Prostate gland (tissue), 2 donors: ENCODE measurements at regions not wholly inside any gene's neighbourhood (a gene's known extent, or its start where the extent isn't known, plus 50 kb on each side); places are given as distances from the start of the nearest gene placed in this dataset.

ENCODE experiments used
- DNase-seq: peaks from one replicate; pipeline ENCODE4 v3.0.0-alpha.2; 2019; ENCODE audit warnings: low spot score
- H3K27ac ChIP-seq, 2 donors: fragments of 200-600 bp; sonication (generic); 2 replicates each; pipeline ENCODE4 v1.5.1; 2017 to 2019
- H3K27me3 ChIP-seq: fragments of 200-600 bp; sonication (generic); replicated peaks from 2 replicates; pipeline ENCODE4 v1.5.1; 2019; ENCODE audit not compliant: insufficient read depth
- H3K36me3 ChIP-seq, 2 donors: fragments of 200-600 bp; sonication (generic); 1 replicate in 1 of 2; 2 replicates in 1 of 2; pipeline versions ENCODE4 v1.5.1 to v1.8.1; 2017 to 2019
- H3K4me1 ChIP-seq: fragments of 200-600 bp; sonication (generic); replicated peaks from 2 replicates; pipeline ENCODE4 v1.5.1; 2019
- H3K4me3 ChIP-seq, 2 donors: fragments of 200-600 bp; sonication (generic); 2 replicates each; pipeline ENCODE4 v1.5.1; 2017 to 2019
- H3K9me3 ChIP-seq: fragments of 200-600 bp; sonication (generic); 2 replicates; pipeline ENCODE4 v1.5.1; 2017
- CTCF ChIP-seq, 4 experiments: fragments of 200-600 bp in 2 of 4; fragments of 450-650 bp in 2 of 4; sonication (generic) in 2 of 4; IDR thresholded peaks; 1 replicate in 3 of 4; 2 replicates in 1 of 4; pipeline ENCODE4 v1.5.1; 2016 to 2019; ENCODE audit warnings: antibody characterized with exemption in 4 of 4, mild to moderate bottlenecking in 2 of 4, moderate library complexity in 2 of 4
- POLR2A ChIP-seq: fragments of 450-650 bp; IDR thresholded peaks from one replicate; pipeline ENCODE4 v1.6.1; 2016; ENCODE audit warnings: antibody characterized with exemption, mild to moderate bottlenecking
- POLR2AphosphoS5 ChIP-seq: sonication (generic); formaldehyde crosslinking; IDR thresholded peaks from one replicate; pipeline ENCODE4 v1.6.1; 2017; ENCODE audit warnings: antibody characterized with exemption
- WGBS: methylation state at CpG from one replicate; pipeline ENCODE4 v1.1.5; 2018; 5-methylcytosine and 5-hydroxymethylcytosine counted together
- intact Hi-C: fragments of 100-400 bp; cut with DNase I; formaldehyde crosslinking; loops from one replicate; pipeline ENCODE4 v1.14.2; 2022

GRCh38 chr3:7817239-7817638, 684.4 kb upstream of the LMCD1 start:
- WGBS: 96% methylated on average over 3 of the region's 3 CpGs
- no peak for DNase-seq
- Histone ChIP-seq H3K9me3 (no peaks in the 10 kb centered on the region), H3K27me3 (no peaks in the 10 kb centered on the region), H3K4me1 (no peaks in the 10 kb centered on the region), H3K36me3 (no peaks in the 10 kb centered on the region), H3K4me3 (no peak overlapping the region), H3K27ac (no peak overlapping the region)
- TF ChIP-seq POLR2AphosphoS5 (no peak), CTCF (IDR thresholded peaks at IDR 0.05) (no peak), POLR2A (no peak)
- intact Hi-C loops: no loop called here

- Histone ChIP-seq H3K9me3 (no peaks in the 10 kb centered on the region), H3K4me3 (no peak overlapping the region), H3K4me1 (no peaks in the 10 kb centered on the region), H3K27ac (no peak overlapping the region), H3K27me3 (no peaks in the 10 kb centered on the region), H3K36me3 (no peaks in the 10 kb centered on the region)
- DNase-seq: no peak
- 99% methylated on average over 2 of the region's 2 CpGs for WGBS
- intact Hi-C loops: no loop called here
- no peak for TF ChIP-seq POLR2A
- no peak for TF ChIP-seq POLR2AphosphoS5
- no peak for TF ChIP-seq CTCF (IDR thresholded peaks at IDR 0.05)
These were observed 680.7 kb upstream of the LMCD1 start for GRCh38 chr3:7820969-7821368.

- Histone ChIP-seq H3K27me3 (no peaks in the 10 kb centered on the region), H3K27ac (no peak overlapping the region), H3K4me3 (no peak overlapping the region), H3K36me3 (no peaks in the 10 kb centered on the region), H3K4me1 (no peaks in the 10 kb centered on the region), H3K9me3 (no peaks in the 10 kb centered on the region)
- DNase-seq: no peak
- intact Hi-C loops: no loop called here
- TF ChIP-seq CTCF (IDR thresholded peaks at IDR 0.05) (no peak), POLR2A (no peak), POLR2AphosphoS5 (no peak)
- 95% methylated on average over 1 of the region's 1 CpG for WGBS
These were observed 679.8 kb upstream of the LMCD1 start for GRCh38 chr3:7821858-7822257.

GRCh38 chr3:7841451-7841850, 660.2 kb upstream of the LMCD1 start:
- no peak for DNase-seq
- Histone ChIP-seq H3K27me3 (no peaks in the 10 kb centered on the region), H3K9me3 (no peaks in the 10 kb centered on the region), H3K4me3 (no peak overlapping the region), H3K4me1 (no peaks in the 10 kb centered on the region), H3K27ac (no peak overlapping the region), H3K36me3 (no peaks in the 10 kb centered on the region)
- intact Hi-C loops: no loop called here
- TF ChIP-seq POLR2AphosphoS5 (no peak), POLR2A (no peak), CTCF (IDR thresholded peaks at IDR 0.05) (no peak)
- 9% methylated on average over 1 of the region's 1 CpG for WGBS

- DNase-seq: no peak
These were observed 658.2 kb upstream of the LMCD1 start for GRCh38 chr3:7843441-7843840.

More at GRCh38 chr3:7843441-7843840, 658.2 kb upstream of the LMCD1 start:
- intact Hi-C loops: no loop called here
- Histone ChIP-seq H3K27me3 (no peaks in the 10 kb centered on the region), H3K4me3 (no peak overlapping the region), H3K36me3 (no peaks in the 10 kb centered on the region), H3K4me1 (no peaks in the 10 kb centered on the region), H3K27ac (no peak overlapping the region), H3K9me3 (no peaks in the 10 kb centered on the region)
- 60% methylated on average over 1 of the region's 1 CpG for WGBS
- no peak for TF ChIP-seq CTCF (IDR thresholded peaks at IDR 0.05)
- no peak for TF ChIP-seq POLR2A
- no peak for TF ChIP-seq POLR2AphosphoS5
